ENCODE measurements at regions not wholly inside any gene's neighbourhood (a gene's known extent, or its start where the extent isn't known, plus 50 kb on each side); places are given as distances from the start of the nearest gene placed in this dataset.

DNA sequence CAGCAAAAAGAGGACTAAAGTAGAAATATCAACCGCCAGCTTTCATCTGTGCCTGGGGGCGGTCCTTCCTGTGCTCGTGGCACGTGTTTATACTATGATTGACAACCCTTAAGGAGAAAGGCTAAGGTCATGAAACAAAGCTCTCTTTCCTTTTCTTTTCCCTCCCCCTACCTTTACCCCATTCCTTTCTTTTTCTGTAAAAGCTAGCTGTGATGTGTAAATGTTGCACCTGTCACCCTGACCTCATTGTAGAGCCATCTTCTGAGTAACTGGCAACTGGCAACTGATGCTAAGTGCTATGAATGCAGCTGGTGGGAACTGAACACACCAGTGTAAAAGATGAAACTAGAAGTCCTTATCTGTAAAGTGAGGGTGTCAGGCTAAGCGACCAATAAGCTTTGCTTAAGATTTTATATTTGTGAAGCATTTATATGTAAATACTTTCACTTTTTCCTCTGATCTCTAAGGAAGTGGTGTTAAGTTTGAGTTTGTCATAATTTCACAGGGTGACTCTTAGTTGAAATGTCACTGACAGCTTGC, 102.8 kb upstream of the BCAT1 start:
- no peaks in the 10 kb centered on the region for H3K36me3 Mint-ChIP-seq
- H3K9me3 Mint-ChIP-seq: peaks cover 0 to 9% (median under 1%) of the 10 kb centered on the region in 7 donors
- Histone ChIP-seq H3K27ac (ENCODE audit: insufficient read depth, low read length, poor library complexity, severe bottlenecking) (peak overlapping the region; percentile 83), H3K27me3 (ENCODE audit: control insufficient read depth, insufficient read depth, low read length) (no peaks in the 10 kb centered on the region), H3K36me3 (ENCODE audit: control insufficient read depth, insufficient read depth, low read length) (no peaks in the 10 kb centered on the region), H3K4me1 (ENCODE audit: control insufficient read depth, insufficient read depth, low read length, poor library complexity, severe bottlenecking) (peaks cover 34% of the 10 kb centered on the region), H3K9me3 (ENCODE audit: control insufficient read depth in 2 of 2, low read length in 2 of 2) (peaks cover 3 to 6% of the 10 kb centered on the region in 2 experiments), H3K4me3 (ENCODE audit: low read depth, low read length) (peak overlapping the region; percentile 99)
- H3K4me3 Mint-ChIP-seq: peak overlapping the region; percentile 97 to 99 (median 98)
- DNase-seq (peak in 2 of 3 donors; percentile 32 to 79), ATAC-seq (ENCODE audit: low read depth in 2 of 2) (peak; percentile 77 to 81)
- peak overlapping the region; percentile 96 to 100 (median 98) for H3K27ac Mint-ChIP-seq
- peaks cover 22% of the 10 kb centered on the region for H3K27me3 Mint-ChIP-seq
- peaks cover 26 to 47% (median 32%) of the 10 kb centered on the region in 4 donors for H3K4me1 Mint-ChIP-seq

DNA sequence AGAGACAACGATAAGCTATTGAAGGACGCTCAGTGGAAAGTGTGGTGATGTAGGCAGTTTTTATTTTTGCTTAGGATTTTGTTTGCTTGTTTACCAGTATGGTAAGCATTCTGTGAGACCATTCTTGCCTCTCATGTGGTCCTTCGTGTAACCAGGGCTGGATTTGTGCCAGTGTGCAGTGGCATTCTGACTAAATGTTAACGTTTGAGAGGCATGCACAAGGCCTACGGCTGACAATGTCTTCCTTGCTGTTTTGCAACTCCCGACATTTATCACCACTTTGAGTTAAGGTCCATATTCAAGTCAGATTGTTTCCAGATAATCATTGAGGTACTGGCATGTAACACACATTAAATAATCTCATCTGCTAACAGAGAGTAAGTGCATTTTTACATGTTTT, 102.3 kb upstream of the BCAT1 start:
- Mint-ChIP-seq H3K4me1 (peaks cover 26 to 42% (median 29%) of the 10 kb centered on the region in 4 donors), H3K9me3 (peaks cover 0 to 14% (median 3%) of the 10 kb centered on the region in 7 donors), H3K36me3 (no peaks in the 10 kb centered on the region), H3K4me3 (peak overlapping the region; percentile 97 to 99 (median 98)), H3K27me3 (peaks cover 24% of the 10 kb centered on the region), H3K27ac (peak overlapping the region; percentile 96 to 100 (median 98))
- DNase-seq: no peak
- no peaks in the 10 kb centered on the region for H3K36me3 ChIP-seq (ENCODE audit: control insufficient read depth, insufficient read depth, low read length)
- H3K4me3 ChIP-seq (ENCODE audit: low read depth, low read length): peak overlapping the region; percentile 99
- H3K4me1 ChIP-seq (ENCODE audit: control insufficient read depth, insufficient read depth, low read length, poor library complexity, severe bottlenecking): peaks cover 30% of the 10 kb centered on the region
- H3K27ac ChIP-seq (ENCODE audit: insufficient read depth, low read length, poor library complexity, severe bottlenecking): peak overlapping the region; percentile 83
- H3K9me3 ChIP-seq (ENCODE audit: control insufficient read depth in 2 of 2, low read length in 2 of 2): peaks cover 4 to 9% of the 10 kb centered on the region in 2 experiments
- no peak for ATAC-seq (ENCODE audit: low read depth in 2 of 2)
- no peaks in the 10 kb centered on the region for H3K27me3 ChIP-seq (ENCODE audit: control insufficient read depth, insufficient read depth, low read length)

- Mint-ChIP-seq H3K27me3 (peaks cover 27% of the 10 kb centered on the region), H3K36me3 (peaks cover 3% of the 10 kb centered on the region), H3K4me1 (peaks cover 0 to 6% (median 3%) of the 10 kb centered on the region in 4 donors), H3K9me3 (peaks cover 0 to 21% (median 3%) of the 10 kb centered on the region in 7 donors), H3K4me3 (no peak overlapping the region), H3K27ac (no peak overlapping the region)
- H3K27ac ChIP-seq (ENCODE audit: insufficient read depth, low read length, poor library complexity, severe bottlenecking): no peak overlapping the region
- no peaks in the 10 kb centered on the region for H3K36me3 ChIP-seq (ENCODE audit: control insufficient read depth, insufficient read depth, low read length)
- H3K27me3 ChIP-seq (ENCODE audit: control insufficient read depth, insufficient read depth, low read length): peaks cover 2% of the 10 kb centered on the region
- DNase-seq (no peak), ATAC-seq (ENCODE audit: low read depth in 2 of 2) (no peak)
- no peak overlapping the region for H3K4me3 ChIP-seq (ENCODE audit: low read depth, low read length)
- H3K4me1 ChIP-seq (ENCODE audit: control insufficient read depth, insufficient read depth, low read length, poor library complexity, severe bottlenecking): peaks cover 3% of the 10 kb centered on the region
- H3K9me3 ChIP-seq (ENCODE audit: control insufficient read depth in 2 of 2, low read length in 2 of 2): peaks cover 4 to 9% of the 10 kb centered on the region in 2 experiments
Measured at GRCh38 chr12:25045869-25046268, 97.0 kb upstream of the BCAT1 start.

DNA sequence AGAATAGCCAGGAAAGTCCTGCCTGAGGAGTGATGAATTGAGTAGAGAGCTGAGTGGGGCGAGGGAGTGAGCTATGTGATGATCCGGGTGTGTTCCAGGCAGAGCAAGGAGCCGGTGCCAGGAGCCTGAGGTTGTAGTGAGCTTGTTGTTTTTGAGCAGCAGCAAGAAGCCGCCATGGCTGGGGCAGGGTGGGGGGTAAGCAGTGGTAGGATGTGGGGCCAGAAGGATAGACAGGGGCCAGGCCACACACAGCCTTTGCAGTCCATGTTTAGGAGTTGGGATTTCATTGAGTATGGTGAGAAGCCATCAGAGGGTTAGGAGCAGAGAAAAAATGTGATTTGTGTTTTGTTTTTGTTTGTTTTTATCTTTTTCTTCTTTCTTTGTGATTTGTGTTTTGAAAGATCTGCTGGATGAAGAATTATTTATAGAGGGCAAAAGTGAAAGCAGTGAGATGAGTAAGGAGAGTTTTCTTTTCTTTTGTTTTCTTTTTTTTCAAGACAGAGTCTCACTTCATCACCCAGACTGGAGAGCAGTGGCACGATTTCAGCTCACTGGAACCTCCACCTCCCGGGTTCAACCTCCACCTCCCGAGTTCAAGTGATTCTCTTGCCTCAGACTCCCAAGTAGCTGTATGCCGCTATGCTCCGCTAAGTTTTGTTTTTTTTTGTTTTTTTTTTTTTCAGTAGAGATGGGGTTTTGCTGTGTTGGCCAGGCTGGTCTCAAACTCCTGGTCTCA, 92.3 kb upstream of the BCAT1 start:
- H3K9me3 ChIP-seq (ENCODE audit: control insufficient read depth in 2 of 2, low read length in 2 of 2): no peaks in the 10 kb centered on the region
- Mint-ChIP-seq H3K27me3 (peaks cover 38% of the 10 kb centered on the region), H3K4me1 (peaks cover 0 to 4% (median 0%) of the 10 kb centered on the region in 4 donors), H3K36me3 (peaks cover 5% of the 10 kb centered on the region), H3K27ac (peak overlapping the region in 1 of 3 donors; percentile 68), H3K9me3 (peaks cover 0 to 7% (median 3%) of the 10 kb centered on the region in 7 donors), H3K4me3 (no peak overlapping the region)
- no peak overlapping the region for H3K4me3 ChIP-seq (ENCODE audit: low read depth, low read length)
- peaks cover 6% of the 10 kb centered on the region for H3K27me3 ChIP-seq (ENCODE audit: control insufficient read depth, insufficient read depth, low read length)
- no peaks in the 10 kb centered on the region for H3K36me3 ChIP-seq (ENCODE audit: control insufficient read depth, insufficient read depth, low read length)
- H3K4me1 ChIP-seq (ENCODE audit: control insufficient read depth, insufficient read depth, low read length, poor library complexity, severe bottlenecking): no peaks in the 10 kb centered on the region
- no peak for DNase-seq
- ATAC-seq (ENCODE audit: low read depth in 2 of 2): no peak
- no peak overlapping the region for H3K27ac ChIP-seq (ENCODE audit: insufficient read depth, low read length, poor library complexity, severe bottlenecking)

DNA sequence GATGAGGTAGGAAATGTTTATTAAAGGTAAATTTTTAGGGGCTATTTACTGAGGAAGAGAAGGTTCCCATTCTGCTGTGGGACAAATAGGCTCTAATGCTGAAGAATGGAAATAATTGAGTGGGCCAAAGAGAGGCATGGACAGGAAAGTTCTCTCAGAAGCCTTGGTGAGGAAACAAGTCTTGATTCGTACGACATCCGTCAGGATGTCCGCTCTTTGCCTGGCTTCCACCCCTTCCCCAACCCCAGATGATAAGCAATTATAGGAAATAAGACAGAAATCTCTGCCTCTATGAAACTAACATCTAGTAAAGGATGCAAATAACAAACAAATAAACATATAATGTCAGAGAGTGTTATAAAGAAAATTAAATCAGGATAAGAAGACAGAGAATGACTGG, 91.7 kb upstream of the BCAT1 start:
- H3K27ac Mint-ChIP-seq: peak overlapping the region in 1 of 3 donors; percentile 68
- no peak for DNase-seq
- Histone ChIP-seq H3K36me3 (ENCODE audit: control insufficient read depth, insufficient read depth, low read length) (no peaks in the 10 kb centered on the region), H3K4me3 (ENCODE audit: low read depth, low read length) (no peak overlapping the region), H3K27me3 (ENCODE audit: control insufficient read depth, insufficient read depth, low read length) (peaks cover 6% of the 10 kb centered on the region), H3K9me3 (ENCODE audit: control insufficient read depth in 2 of 2, low read length in 2 of 2) (no peaks in the 10 kb centered on the region), H3K27ac (ENCODE audit: insufficient read depth, low read length, poor library complexity, severe bottlenecking) (no peak overlapping the region), H3K4me1 (ENCODE audit: control insufficient read depth, insufficient read depth, low read length, poor library complexity, severe bottlenecking) (no peaks in the 10 kb centered on the region)
- H3K27me3 Mint-ChIP-seq: peaks cover 39% of the 10 kb centered on the region
- peaks cover 5% of the 10 kb centered on the region for H3K36me3 Mint-ChIP-seq
- H3K9me3 Mint-ChIP-seq: peaks cover 0 to 4% (median 2%) of the 10 kb centered on the region in 7 donors
- H3K4me1 Mint-ChIP-seq: peaks cover 0 to 4% (median 0%) of the 10 kb centered on the region in 4 donors
- no peak for ATAC-seq (ENCODE audit: low read depth in 2 of 2)
- no peak overlapping the region for H3K4me3 Mint-ChIP-seq

- no peak overlapping the region for H3K27ac ChIP-seq (ENCODE audit: insufficient read depth, low read length, poor library complexity, severe bottlenecking)
- DNase-seq: no peak
- no peak for ATAC-seq (ENCODE audit: low read depth in 2 of 2)
- no peaks in the 10 kb centered on the region for H3K4me1 Mint-ChIP-seq
- H3K27me3 Mint-ChIP-seq: peaks cover 28% of the 10 kb centered on the region
- H3K9me3 ChIP-seq (ENCODE audit: control insufficient read depth in 2 of 2, low read length in 2 of 2): no peaks in the 10 kb centered on the region
- H3K36me3 Mint-ChIP-seq: no peaks in the 10 kb centered on the region
- no peaks in the 10 kb centered on the region for H3K36me3 ChIP-seq (ENCODE audit: control insufficient read depth, insufficient read depth, low read length)
- no peak overlapping the region for H3K4me3 ChIP-seq (ENCODE audit: low read depth, low read length)
- H3K9me3 Mint-ChIP-seq: no peaks in the 10 kb centered on the region
- H3K27ac Mint-ChIP-seq: no peak overlapping the region
- peaks cover 4% of the 10 kb centered on the region for H3K27me3 ChIP-seq (ENCODE audit: control insufficient read depth, insufficient read depth, low read length)
- H3K4me1 ChIP-seq (ENCODE audit: control insufficient read depth, insufficient read depth, low read length, poor library complexity, severe bottlenecking): no peaks in the 10 kb centered on the region
- H3K4me3 Mint-ChIP-seq: no peak overlapping the region
Measured at GRCh38 chr12:25034676-25035075, 85.8 kb upstream of the BCAT1 start.

- peaks cover 11% of the 10 kb centered on the region for H3K27me3 Mint-ChIP-seq
- Histone ChIP-seq H3K27ac (ENCODE audit: insufficient read depth, low read length, poor library complexity, severe bottlenecking) (no peak overlapping the region), H3K27me3 (ENCODE audit: control insufficient read depth, insufficient read depth, low read length) (no peaks in the 10 kb centered on the region), H3K4me1 (ENCODE audit: control insufficient read depth, insufficient read depth, low read length, poor library complexity, severe bottlenecking) (no peaks in the 10 kb centered on the region), H3K36me3 (ENCODE audit: control insufficient read depth, insufficient read depth, low read length) (no peaks in the 10 kb centered on the region), H3K9me3 (ENCODE audit: control insufficient read depth in 2 of 2, low read length in 2 of 2) (no peaks in the 10 kb centered on the region), H3K4me3 (ENCODE audit: low read depth, low read length) (no peak overlapping the region)
- no peak overlapping the region for H3K27ac Mint-ChIP-seq
- ATAC-seq (ENCODE audit: low read depth in 2 of 2): no peak
- no peak overlapping the region for H3K4me3 Mint-ChIP-seq
- no peaks in the 10 kb centered on the region for H3K4me1 Mint-ChIP-seq
- H3K9me3 Mint-ChIP-seq: no peaks in the 10 kb centered on the region
- H3K36me3 Mint-ChIP-seq: no peaks in the 10 kb centered on the region
- DNase-seq: no peak
Measured at GRCh38 chr12:25025951-25026490, 77.1 kb upstream of the BCAT1 start.
